ENCODE measurements at regions not wholly inside any gene's neighbourhood (a gene's known extent, or its start where the extent isn't known, plus 50 kb on each side); places are given as distances from the start of the nearest gene placed in this dataset.

GRCh38 chr17:79439493-79439892 is 171.4 kb downstream of the RBFOX3 start (continued):
- TF ChIP-seq PRDM15 (CRISPR knock-in tag; IDR thresholded peaks at IDR 0.05) (no peak), E2F4 (CRISPR knock-in tag; IDR thresholded peaks at IDR 0.05; ENCODE audit: borderline replicate concordance, low read depth) (no peak), MLX (CRISPR knock-in tag; IDR thresholded peaks at IDR 0.05) (no peak), ZSCAN18 (CRISPR knock-in tag; IDR thresholded peaks at IDR 0.05) (no peak)

- ATAC-seq (no peak), DNase-seq (ENCODE audit: low spot score) (no peak)
- ChIA-PET CTCF (interaction anchor here (0.6 to 2.3 kb wide), 6 partner anchors 37 to 437 kb away, joined by 3 to 11 read pairs (median 4); no protein-coding TSS in a partner anchor), POLR2A (no interaction called here)
- H3K36me3 Mint-ChIP-seq: 0 out of 2 replicates have a peak, but pooled peaks cover 4% of the 10 kb centered on the region
- H3K9me3 Mint-ChIP-seq: peaks cover 5% of the 10 kb centered on the region
- H3K27ac Mint-ChIP-seq: no peak overlapping the region
- H3K4me1 Mint-ChIP-seq: no peaks in the 10 kb centered on the region
- no peaks in the 10 kb centered on the region for H3K27me3 Mint-ChIP-seq (ENCODE audit: low read depth)
- H3K4me3 Mint-ChIP-seq: no peak overlapping the region
- TF ChIP-seq ZNF671 (CRISPR knock-in tag; IDR thresholded peaks at IDR 0.05) (no peak), ATF2 (CRISPR knock-in tag; IDR thresholded peaks at IDR 0.05; ENCODE audit: borderline replicate concordance, low read depth) (no peak), OVOL2 (CRISPR knock-in tag; IDR thresholded peaks at IDR 0.05; ENCODE audit: borderline replicate concordance) (no peak), ZNF425 (CRISPR knock-in tag; conservative IDR thresholded peaks at IDR 0.05) (no peak), E2F5 (CRISPR knock-in tag; IDR thresholded peaks at IDR 0.05) (no peak), HMGA2 (CRISPR knock-in tag; IDR thresholded peaks at IDR 0.05) (no peak), RORB (CRISPR knock-in tag; IDR thresholded peaks at IDR 0.05) (no peak), ZNF263 (CRISPR knock-in tag; IDR thresholded peaks at IDR 0.05; ENCODE audit: low read depth) (no peak), PREB (CRISPR knock-in tag; IDR thresholded peaks at IDR 0.05; ENCODE audit: borderline replicate concordance) (no peak), TEAD1 (CRISPR knock-in tag; IDR thresholded peaks at IDR 0.05) (no peak), SMAD3 (CRISPR knock-in tag; IDR thresholded peaks at IDR 0.05; ENCODE audit: borderline replicate concordance) (no peak), NR2C2 (CRISPR knock-in tag; IDR thresholded peaks at IDR 0.05) (no peak), AR (CRISPR knock-in tag; IDR thresholded peaks at IDR 0.05) (no peak), TP53 (CRISPR knock-in tag; IDR thresholded peaks at IDR 0.05) (no peak)
Measured at GRCh38 chr17:79438546-79439334, 172.1 kb downstream of the RBFOX3 start.

Data from WTC11 (cell line).